ENCODE measurements at regions not wholly inside any gene's neighbourhood (a gene's known extent, or its start where the extent isn't known, plus 50 kb on each side); places are given as distances from the start of the nearest gene placed in this dataset.
A peak's percentile ranks its signal among the peaks of the same experiment; 100 is the strongest.

GRCh38 chr12:89087876-89088275, 264.4 kb downstream of the DUSP6 start:
- no peak for DNase-seq

GRCh38 chr12:89087149-89087825, 265.0 kb downstream of the DUSP6 start:
- no peak for DNase-seq

DNA sequence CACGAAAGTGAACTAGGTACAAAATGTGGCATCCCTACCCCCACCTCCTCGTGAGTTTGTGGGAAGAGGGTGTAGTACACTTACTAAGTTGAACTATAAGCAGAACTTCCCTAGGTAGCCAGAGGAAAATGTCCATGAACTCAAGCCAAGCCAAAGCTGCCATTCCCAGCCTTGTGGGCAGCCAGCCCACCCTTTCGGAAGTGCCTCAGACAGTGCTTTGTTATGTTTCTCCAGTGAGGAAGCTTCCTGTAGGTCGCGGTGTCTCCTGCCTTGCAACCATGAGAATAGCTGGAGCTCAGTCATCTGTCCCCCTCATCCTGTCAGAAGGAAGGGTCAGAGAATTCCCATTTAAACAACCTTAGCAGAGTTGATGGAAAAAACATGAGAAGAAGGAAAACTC, 266.9 kb downstream of the DUSP6 start:
- DNase-seq: peak; percentile 31

DNA sequence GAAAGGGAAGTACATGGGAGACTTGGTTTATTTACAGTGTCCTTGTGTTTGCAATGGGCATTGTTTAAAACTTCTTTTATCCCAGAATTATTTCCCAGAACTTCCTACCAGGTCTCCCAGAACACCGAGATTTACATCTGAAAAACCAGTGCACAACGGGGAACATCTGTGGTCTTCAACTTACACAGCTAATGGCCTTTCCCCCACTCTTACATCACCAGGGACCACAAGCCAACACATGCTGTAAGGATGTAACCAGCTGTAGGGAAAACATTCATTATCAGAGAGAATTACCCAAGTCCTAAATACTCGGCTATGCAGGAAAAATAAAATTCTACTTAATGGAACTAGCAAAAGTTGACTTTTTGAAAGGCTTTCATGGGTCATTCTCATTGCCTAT, 267.6 kb downstream of the DUSP6 start:
- peak; percentile 62 for DNase-seq

DNA sequence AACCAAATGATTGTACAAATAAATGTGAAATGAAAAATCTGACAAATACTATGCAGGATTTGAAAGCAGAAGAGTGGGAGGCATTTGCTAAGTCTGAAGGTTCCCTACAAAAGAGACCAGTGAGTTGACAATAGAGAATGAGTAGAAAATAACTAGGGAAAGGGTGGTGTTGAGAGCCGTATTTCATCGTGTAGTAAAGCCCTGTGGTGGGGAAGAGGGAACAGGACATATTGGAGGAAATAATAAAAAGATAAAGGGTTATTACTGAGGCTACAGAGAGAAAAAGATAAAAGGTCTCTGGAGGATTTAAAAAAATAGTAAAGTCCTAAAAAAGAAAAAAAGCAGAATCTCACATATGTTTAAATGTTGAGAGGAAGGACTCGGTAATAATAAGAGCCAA, 268.8 kb downstream of the DUSP6 start:
- DNase-seq: no peak

DNA sequence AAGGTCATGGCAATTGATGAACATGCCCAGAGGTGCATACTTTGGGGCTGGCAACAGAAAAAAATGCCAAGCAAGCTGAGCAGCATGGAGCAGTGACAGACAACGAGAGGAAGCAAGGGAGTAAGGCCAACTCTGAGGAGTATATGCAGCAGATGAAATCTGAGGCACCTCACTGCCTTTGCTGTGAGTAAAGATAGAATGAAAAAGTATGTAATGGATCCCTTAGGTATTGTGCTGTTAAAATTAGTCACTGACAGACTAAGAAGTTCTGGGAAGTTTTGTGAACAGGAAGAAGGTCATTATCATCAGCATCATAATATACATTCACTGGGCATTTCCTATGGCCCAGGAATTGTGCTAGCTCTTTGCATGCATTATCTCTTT, 269.9 kb downstream of the DUSP6 start:
- DNase-seq: no peak

GRCh38 chr12:89081719-89082369, 270.5 kb downstream of the DUSP6 start:
- no peak for DNase-seq

DNA sequence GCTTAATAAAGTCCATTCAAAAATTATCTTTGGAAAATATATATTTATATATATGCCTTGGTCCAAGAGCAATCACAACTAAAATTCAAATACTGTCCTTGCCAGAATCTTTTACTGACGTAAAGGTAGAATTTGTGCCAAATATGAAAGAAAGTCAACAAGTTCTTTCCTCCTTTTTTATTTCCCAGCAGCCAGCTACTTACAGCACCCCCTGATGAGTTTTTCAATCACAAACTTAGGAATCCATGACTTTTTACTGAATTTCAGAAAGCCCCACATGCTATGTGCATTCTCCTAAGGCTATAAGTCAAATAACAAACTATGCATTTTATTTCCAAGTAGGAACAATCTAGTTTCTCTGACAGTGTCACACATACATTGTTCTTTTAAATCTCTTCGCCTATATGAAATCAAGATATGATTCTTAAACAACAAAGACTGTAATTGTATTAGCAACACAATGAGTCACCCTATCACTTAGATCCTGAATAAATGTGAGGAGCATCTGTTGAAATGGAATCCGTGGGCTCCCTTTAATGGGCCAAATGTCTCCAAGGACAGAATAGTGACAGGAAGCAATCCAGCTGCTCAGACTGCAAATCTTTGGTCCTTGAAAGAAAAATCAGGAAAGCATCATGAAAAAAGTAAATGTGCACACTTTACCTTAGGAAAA, 271.4 kb downstream of the DUSP6 start:
- DNase-seq: no peak

DNA sequence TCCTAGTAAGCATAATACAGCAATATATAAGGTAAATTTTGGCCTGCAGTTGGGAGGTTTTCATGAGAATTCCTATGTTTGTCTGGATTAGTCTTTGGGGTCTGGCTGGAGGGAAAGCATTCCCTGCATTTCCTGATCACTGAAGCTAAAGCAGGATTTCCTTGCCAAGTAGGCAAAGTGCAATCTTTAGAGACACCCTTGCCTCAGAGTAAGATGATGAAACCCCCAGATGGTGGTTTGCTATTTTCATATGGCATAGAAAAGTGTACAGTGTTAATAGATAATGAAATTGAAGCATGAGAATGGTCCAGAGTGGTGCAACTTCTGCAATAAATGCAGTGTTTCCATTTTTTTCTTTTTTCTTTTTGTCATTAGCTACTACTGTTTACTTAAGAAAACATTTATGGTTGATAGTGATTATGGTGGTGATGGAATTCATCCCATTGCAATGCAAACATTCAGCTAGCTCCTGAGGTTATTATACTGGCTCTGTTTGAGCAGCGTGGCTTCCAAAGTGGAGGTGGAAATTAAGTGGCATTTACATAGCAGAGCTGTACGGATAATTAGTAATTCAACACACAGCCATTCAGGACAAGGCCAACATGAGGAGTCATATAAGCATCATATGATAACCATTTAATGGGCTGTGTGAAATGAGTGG, 276.3 kb downstream of the DUSP6 start:
- no peak for DNase-seq

DNA sequence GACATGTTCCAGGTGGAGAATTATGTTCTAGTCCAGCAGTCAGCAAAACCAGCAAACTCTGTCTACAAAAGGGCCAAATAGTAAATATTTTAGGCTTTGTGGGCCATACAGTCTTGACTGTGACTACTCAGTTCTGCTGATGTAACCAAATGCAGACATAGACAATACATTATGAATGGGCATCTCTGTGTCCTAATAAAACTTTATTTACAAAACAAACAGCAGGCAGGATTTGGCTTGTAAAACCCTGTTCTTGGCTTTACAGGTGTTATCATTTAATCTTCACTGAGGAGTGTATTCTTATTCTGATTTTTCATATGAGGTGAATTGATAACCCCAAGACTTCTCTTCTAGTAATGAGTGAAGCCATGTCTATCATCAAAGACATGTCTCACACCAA, 278.6 kb downstream of the DUSP6 start:
- DNase-seq: no peak

GRCh38 chr12:89073027-89073398, 279.3 kb downstream of the DUSP6 start:
- no peak for DNase-seq

DNA sequence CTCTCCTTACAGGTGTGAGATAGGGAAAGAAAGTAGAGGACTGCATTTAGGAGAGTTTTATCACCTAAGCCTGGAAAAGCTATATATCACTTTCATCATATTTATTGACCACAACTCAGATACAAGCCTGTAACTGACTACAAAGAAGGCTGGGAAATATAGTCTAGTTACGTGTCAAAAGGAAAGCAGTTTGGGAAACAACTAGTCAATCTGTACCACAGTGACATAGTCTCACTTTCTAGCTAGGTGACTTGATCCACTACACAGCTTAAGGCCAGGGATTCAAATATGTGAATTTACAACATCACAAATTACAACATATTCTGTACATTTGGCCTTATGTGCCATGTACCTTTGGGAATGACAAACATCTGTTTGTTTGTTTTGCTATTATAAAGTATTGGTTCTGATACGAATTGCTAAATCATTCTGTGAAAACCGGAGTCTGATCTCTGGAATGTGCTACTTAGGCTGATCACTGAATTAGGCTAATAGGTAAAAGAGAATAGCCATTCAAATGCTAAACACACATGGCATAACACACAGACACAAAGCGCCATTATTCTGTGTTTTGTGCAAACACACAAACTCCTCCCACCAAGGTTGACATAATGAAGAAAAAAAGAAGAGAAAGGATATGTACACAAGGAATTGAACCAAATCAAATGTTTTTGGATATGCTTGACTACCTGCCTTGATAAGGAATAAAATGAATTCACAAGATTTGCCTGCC, 279.8 kb downstream of the DUSP6 start:
- no peak for DNase-seq

- DNase-seq: no peak
Observed at GRCh38 chr12:89070603-89071002, 281.7 kb downstream of the DUSP6 start.

DNA sequence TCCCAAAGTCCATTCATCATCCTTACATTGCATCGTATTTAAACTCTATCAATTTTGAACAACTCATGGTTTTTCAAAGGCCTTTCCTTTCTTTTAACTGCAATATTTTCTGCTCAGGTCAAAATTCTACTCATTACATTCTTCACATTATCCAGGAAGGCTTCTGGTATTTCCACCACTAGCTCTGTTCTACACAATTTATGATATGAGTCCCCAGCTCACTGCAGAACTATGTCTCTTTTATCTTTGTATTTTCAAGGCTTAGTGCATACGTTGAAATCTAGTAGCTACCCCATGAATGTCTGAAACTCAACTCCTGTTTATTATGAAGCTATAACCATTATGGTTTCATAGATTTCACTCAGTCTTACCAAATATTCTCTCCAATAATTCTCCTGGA, 282.9 kb downstream of the DUSP6 start:
- no peak for DNase-seq

GRCh38 chr12:89067421-89068187, 284.7 kb downstream of the DUSP6 start:
- DNase-seq: no peak

DNA sequence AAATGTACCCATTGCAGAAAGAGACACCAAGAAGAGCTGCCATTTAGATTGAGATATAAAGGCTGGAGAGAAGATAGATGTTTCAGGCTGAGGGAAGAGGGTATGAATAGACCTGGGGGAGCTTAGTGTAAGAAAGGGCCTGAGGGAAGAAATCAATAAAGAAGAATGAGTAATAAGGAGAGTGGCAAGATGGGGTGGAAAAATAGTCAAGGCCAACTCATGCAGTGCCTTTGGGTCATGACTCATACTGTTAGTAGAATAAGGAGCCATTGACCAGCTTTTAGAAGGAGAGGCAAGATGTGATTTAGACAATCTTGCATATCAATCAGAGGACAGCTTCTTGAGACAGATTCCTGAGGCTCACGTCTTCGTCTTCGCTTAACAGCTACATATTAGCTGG, 287.5 kb downstream of the DUSP6 start:
- no peak for DNase-seq

- no peak for DNase-seq
Observed at GRCh38 chr12:89064151-89064550, 288.1 kb downstream of the DUSP6 start.

GRCh38 chr12:89062996-89063395, 289.3 kb downstream of the DUSP6 start:
- no peak for DNase-seq

DNA sequence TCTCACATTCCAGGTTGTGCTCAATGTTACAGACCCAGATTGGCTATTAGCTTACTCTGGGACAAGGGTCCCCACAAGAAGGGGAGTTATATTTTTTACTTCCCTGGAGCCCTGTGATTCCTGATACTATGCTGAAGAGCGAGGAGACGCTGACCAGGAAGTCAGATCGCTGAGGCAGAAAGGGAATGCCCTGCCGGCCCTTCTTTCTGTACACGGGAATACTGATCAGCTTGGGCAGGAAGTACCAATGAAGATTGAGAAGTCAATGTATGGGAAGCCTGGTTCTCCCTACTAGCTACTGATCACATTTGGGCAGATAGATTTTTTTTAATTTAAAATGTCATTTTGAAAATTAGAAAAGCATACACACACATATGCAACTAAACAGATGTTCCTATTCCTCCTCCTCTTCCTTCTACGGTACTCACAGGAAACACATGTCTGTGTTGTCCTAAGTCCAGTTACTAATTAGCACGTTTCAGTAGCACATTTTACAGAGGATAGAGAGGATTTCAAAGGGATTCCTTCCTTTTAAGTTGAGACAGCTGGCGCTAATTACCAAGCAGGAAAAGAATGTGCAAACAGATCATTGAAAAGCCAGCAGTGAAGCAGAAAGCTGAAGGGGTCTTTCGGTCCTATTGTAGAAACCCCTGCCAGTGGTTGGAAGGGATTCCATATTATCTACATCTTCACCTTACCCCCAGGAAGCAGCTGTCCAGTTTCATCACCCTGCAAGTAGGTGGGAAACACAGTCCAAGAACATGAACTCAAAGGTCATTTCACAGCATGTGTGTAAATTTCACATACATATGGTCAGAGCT, 292.4 kb downstream of the DUSP6 start:
- DNase-seq: no peak

DNA sequence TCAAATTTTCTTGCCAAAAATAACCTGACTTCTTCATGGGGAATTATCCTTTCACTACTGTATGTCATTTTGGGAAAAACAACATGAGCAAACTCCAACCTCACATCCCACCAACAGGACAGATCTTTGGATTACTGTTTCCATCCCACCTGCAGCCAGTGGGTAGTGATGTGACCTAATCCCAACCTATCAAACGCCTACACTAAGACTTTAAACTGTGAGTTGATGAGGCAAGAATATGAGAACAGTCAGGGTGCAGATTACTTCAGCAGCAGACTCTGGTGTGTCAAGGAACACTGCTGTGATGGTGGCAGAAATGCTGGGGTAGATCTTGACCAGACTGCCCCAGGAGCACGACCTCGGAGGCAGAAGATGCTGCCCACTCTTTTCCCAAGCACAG, 293.2 kb downstream of the DUSP6 start:
- no peak for DNase-seq

DNA sequence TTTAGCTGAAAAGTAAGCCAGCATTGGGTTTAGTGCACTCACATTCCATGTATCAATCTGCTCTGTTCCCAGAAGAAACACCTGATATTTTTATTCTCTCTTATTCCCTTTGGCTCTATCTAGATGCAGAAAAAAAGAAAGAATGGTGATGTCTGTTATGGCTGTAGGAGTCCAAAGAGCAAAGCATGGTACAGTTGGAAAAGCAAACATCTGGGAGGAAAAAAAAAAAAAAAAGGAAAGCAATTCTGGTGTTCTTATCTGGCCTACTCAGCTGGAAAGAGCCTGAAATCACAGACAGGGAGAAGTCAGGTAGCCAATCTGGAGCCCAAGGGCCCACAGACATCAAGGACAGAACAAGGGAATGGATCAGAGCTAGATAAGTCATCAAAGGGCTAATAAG, 293.9 kb downstream of the DUSP6 start:
- no peak for DNase-seq

Measured in right hindlimb (tissue), 1 donor.